NCI-H510A (cell line): ENCODE measurements at regions not wholly inside any gene's neighbourhood (a gene's known extent, or its start where the extent isn't known, plus 50 kb on each side); places are given as distances from the start of the nearest gene placed in this dataset.

Experiments
- DNase-seq: peaks from one replicate; lab custom pipeline; 2025; lab: John Stamatoyannopoulos, UW

- peak; percentile 9 for DNase-seq
Observed at GRCh38 chr7:113710310-113711096, 208.3 kb downstream of the PPP1R3A start.

GRCh38 chr7:113705439-113705838 is 213.4 kb downstream of the PPP1R3A start:
- DNase-seq, result no peak

GRCh38 chr7:113698556-113699220 is 220.1 kb downstream of the PPP1R3A start:
- DNase-seq, result no peak

GRCh38 chr7:113694149-113694548 is 224.7 kb downstream of the PPP1R3A start:
- DNase-seq, result no peak

GRCh38 chr7:113684165-113684564 is 234.6 kb downstream of the PPP1R3A start:
- no peak for DNase-seq

- no peak for DNase-seq
Observed at GRCh38 chr7:113677811-113678210, 241.0 kb downstream of the PPP1R3A start.

- DNase-seq, result no peak
Observed at GRCh38 chr7:113664867-113665266, 253.9 kb downstream of the PPP1R3A start.

GRCh38 chr7:113659416-113659815 is 259.4 kb downstream of the PPP1R3A start:
- DNase-seq, result no peak

- no peak for DNase-seq
Observed at GRCh38 chr7:113657603-113658002, 261.2 kb downstream of the PPP1R3A start.

- no peak for DNase-seq
Observed at GRCh38 chr7:113652501-113652900, 266.3 kb downstream of the PPP1R3A start.

GRCh38 chr7:113649556-113649955 is 269.3 kb downstream of the PPP1R3A start:
- no peak for DNase-seq

GRCh38 chr7:113639221-113639620 is 279.6 kb downstream of the PPP1R3A start:
- DNase-seq, result no peak

GRCh38 chr7:113636727-113637421 is 281.9 kb downstream of the PPP1R3A start:
- DNase-seq, result no peak

- DNase-seq, result no peak
Observed at GRCh38 chr7:113635492-113635891, 283.3 kb downstream of the PPP1R3A start.

GRCh38 chr7:113633073-113633472 is 285.7 kb downstream of the PPP1R3A start:
- no peak for DNase-seq

GRCh38 chr7:113628948-113629847 is 289.6 kb downstream of the PPP1R3A start:
- no peak for DNase-seq

GRCh38 chr7:113625494-113626102 is 293.2 kb downstream of the PPP1R3A start:
- no peak for DNase-seq

GRCh38 chr7:113622796-113623195 is 296.0 kb downstream of the PPP1R3A start:
- no peak for DNase-seq

GRCh38 chr7:113610572-113610971 is 308.2 kb downstream of the PPP1R3A start:
- no peak for DNase-seq

GRCh38 chr7:113608782-113609181 is 310.0 kb downstream of the PPP1R3A start:
- no peak for DNase-seq

GRCh38 chr7:113606325-113606724 is 312.5 kb downstream of the PPP1R3A start:
- no peak for DNase-seq
